AG04449 (cell line): ENCODE measurements at regions not wholly inside any gene's neighbourhood (a gene's known extent, or its start where the extent isn't known, plus 50 kb on each side); places are given as distances from the start of the nearest gene placed in this dataset.

ENCODE experiments used
- CTCF ChIA-PET: fragments of 350-600 bp; formaldehyde crosslinking; extraction: SDS; loops from one replicate; lab custom pipeline; 2021; ENCODE audit warnings: antibody characterized with exemption; lab: Yijun Ruan, JAX
- POLR2A ChIA-PET: fragments of 400-600, 350-600 bp; formaldehyde crosslinking; extraction: SDS; loops from one replicate; lab custom pipeline; 2020; ENCODE audit warnings: antibody characterized with exemption, inconsistent platforms; lab: Yijun Ruan, JAX
- DNase-seq: peaks from one replicate; pipeline ENCODE4 v3.0.0-alpha.2; 2010; ENCODE audit warnings: low read depth, low spot score
- H3K4me3 ChIP-seq: 2 replicates; pipeline ENCODE4 v1.5.1; 2011; ENCODE audit warnings: low read depth, mild to moderate bottlenecking, control low read depth, low read length
- CTCF ChIP-seq: IDR thresholded peaks from one replicate; pipeline ENCODE4 v1.5.1; 2011; ENCODE audit warnings: mild to moderate bottlenecking, moderate library complexity, low read length, control low read depth, inconsistent platforms; ENCODE audit not compliant: insufficient read depth; ENCODE audit errors: missing control alignments

GRCh38 chr2:125837128-125837527 is 818.8 kb upstream of the GYPC start:
- no peak for DNase-seq
- H3K4me3 ChIP-seq: no peak overlapping the region
- ChIA-PET POLR2A (no interaction called here), CTCF (no interaction called here)
- TF ChIP-seq CTCF: no peak

- ChIA-PET POLR2A (no interaction called here), CTCF (no interaction called here)
- DNase-seq: no peak
- TF ChIP-seq CTCF: no peak
- H3K4me3 ChIP-seq: no peak overlapping the region
Measured at GRCh38 chr2:125837611-125838010, 818.3 kb upstream of the GYPC start.

GRCh38 chr2:125839945-125840344 is 816.0 kb upstream of the GYPC start:
- DNase-seq: no peak
- no peak overlapping the region for H3K4me3 ChIP-seq
- CTCF ChIA-PET: no interaction called here
- POLR2A ChIA-PET: no interaction called here
- no peak for TF ChIP-seq CTCF

- TF ChIP-seq CTCF: no peak
- CTCF ChIA-PET: no interaction called here
- no peak overlapping the region for H3K4me3 ChIP-seq
- DNase-seq: no peak
- POLR2A ChIA-PET: no interaction called here
Measured at GRCh38 chr2:125842041-125842440, 813.9 kb upstream of the GYPC start.

GRCh38 chr2:125850541-125850940 is 805.4 kb upstream of the GYPC start:
- POLR2A ChIA-PET: no interaction called here
- CTCF ChIA-PET: no interaction called here
- no peak for TF ChIP-seq CTCF
- no peak overlapping the region for H3K4me3 ChIP-seq
- no peak for DNase-seq

GRCh38 chr2:125852364-125852763 is 803.6 kb upstream of the GYPC start:
- POLR2A ChIA-PET: no interaction called here
- CTCF ChIA-PET: no interaction called here

More at GRCh38 chr2:125852364-125852763, 803.6 kb upstream of the GYPC start:
- no peak for DNase-seq
- H3K4me3 ChIP-seq: no peak overlapping the region
- TF ChIP-seq CTCF: no peak
